Choroid plexus epithelial cell (primary cell): ENCODE measurements at regions not wholly inside any gene's neighbourhood (a gene's known extent, or its start where the extent isn't known, plus 50 kb on each side); places are given as distances from the start of the nearest gene placed in this dataset.

ENCODE experiments used
- DNase-seq: peaks from one replicate; pipeline ENCODE4 v3.0.0-alpha.2; 2010; ENCODE audit warnings: low read depth
- H3K4me3 ChIP-seq: 2 replicates; pipeline ENCODE4 v1.5.1; 2011; ENCODE audit warnings: low read depth, mild to moderate bottlenecking, control low read depth, low read length, moderate library complexity
- TF ChIP-seq, protein P1 (sequence below): conservative IDR thresholded peaks from 2 replicates; pipeline ENCODE4 v1.5.1; 2011; ENCODE audit warnings: low read depth, mild to moderate bottlenecking, control low read depth, inconsistent platforms, low read length, moderate library complexity

DNA sequence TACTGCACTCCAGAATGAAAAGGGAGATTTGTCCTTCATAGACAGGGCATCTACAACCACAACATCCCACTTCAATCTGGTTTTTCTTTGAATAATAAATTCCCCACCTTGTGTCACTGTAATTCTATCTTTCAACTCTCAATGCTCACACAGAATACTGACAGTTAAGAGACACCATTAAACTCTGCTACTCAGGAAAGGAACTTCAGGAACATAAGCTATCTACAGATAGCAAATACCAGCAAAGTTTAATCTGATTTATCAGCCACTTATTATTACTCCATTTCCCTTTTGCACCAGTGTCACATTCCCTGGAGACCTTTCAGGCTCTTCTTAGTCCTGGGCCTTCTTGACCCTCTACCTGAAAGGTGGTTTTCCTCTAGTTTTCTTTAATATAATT, 152.0 kb upstream of the LPP start:
- TF ChIP-seq, protein P1, sequence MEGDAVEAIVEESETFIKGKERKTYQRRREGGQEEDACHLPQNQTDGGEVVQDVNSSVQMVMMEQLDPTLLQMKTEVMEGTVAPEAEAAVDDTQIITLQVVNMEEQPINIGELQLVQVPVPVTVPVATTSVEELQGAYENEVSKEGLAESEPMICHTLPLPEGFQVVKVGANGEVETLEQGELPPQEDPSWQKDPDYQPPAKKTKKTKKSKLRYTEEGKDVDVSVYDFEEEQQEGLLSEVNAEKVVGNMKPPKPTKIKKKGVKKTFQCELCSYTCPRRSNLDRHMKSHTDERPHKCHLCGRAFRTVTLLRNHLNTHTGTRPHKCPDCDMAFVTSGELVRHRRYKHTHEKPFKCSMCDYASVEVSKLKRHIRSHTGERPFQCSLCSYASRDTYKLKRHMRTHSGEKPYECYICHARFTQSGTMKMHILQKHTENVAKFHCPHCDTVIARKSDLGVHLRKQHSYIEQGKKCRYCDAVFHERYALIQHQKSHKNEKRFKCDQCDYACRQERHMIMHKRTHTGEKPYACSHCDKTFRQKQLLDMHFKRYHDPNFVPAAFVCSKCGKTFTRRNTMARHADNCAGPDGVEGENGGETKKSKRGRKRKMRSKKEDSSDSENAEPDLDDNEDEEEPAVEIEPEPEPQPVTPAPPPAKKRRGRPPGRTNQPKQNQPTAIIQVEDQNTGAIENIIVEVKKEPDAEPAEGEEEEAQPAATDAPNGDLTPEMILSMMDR, result no peak
- no peak overlapping the region for H3K4me3 ChIP-seq
- no peak for DNase-seq

DNA sequence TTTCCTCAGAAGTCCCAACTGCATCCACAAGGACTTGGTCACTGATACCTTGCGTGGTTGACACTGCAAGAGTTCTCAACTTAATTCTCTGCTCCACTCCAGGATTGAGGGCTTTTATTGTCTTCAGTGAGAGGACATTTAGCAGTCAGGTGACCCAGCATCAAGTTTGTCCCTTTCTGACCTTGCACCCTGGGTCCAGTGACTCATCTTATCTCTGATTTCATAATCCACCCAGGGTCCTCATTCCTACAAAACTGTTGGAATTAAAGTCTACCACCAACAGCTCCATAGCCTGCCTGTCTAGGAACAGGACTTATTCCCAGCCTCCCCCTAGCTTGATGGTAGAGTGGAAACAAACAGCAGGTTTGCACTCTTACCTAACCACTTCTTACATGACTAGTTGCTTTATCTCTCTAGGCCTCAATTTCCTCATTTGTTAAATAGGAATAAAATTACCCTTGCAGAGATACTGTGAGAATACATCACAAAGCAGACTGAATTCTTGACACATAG, 151.3 kb upstream of the LPP start:
- TF ChIP-seq, protein P1, result no peak
- H3K4me3 ChIP-seq, result no peak overlapping the region
- no peak for DNase-seq

DNA sequence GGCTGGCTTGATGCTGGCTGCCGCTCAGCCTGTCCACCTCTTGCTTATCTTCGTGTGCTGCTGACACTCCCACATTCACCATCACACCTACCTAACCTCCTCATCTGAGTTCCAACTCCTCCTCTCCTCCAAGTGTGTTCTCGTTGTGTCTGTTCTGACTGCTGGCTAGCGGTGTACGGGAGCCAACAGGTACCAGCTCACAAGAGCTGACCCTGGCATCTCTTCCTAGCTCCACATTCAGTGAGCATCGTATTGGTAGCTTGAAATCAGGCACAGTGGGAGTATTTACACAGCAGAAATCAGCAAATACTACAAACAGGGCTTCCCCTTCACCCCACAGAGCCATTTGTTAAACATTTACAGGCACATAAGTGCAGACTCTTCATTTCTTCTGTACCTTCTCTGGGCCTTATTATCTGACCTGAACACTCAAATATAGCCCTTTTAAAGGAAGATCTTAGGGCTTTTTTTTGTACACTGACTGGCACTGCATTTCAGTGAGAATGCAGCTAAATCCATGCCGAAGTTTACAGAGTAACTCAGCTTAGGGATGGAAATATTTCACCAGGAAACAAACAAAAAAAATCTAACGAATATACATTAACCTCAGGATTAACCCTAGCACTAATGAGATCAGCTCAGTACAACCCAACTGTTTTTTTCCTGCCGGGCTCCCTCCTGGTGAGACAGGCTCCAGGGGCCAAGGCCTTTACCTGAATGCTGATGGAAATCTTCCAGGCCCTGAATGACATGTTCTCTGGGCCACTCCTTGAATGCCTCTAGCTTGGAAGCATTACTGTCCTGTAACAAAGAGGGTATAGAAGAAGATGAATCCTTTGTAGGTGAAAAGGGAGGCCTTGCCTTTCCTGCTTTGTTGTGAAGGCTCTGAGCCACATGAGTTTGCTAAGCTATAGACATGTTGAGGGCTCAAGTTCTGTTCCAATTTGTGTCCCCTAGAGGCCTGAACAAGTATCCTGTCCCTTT, 150.5 kb upstream of the LPP start:
- no peak for DNase-seq
- TF ChIP-seq, protein P1, result no peak
- H3K4me3 ChIP-seq, result no peak overlapping the region

DNA sequence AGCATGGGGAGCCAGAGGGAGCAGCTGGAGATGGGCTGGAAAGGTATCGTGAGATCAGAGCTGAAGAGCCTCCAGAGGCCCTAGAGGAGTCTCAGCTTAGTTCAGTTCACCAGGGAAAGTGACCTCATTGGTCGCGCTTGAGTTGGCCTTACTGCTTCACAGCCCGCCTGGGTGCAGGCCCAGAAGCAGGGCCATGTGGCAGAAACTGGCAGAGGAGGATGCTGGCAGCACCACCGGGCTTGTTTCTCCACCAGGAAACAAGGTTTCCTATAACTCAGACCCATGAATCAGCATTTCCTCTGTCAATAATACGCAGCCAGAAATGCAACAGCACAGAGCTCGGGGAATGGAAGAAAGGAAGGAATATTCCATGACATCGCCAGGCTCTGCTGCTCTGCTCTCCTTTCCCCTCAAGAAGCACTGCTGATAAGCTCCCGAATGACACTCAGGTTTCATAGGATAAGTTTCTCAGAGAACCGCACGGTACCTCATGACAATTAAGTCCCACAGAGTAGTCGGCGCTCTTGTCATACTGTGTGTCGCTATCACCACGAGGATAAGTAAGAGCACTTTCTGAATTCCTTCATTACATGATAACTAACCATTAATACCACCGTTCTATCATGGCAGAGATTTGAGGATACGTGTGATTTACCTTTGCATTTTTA, 147.1 kb upstream of the LPP start:
- no peak for DNase-seq
- no peak overlapping the region for H3K4me3 ChIP-seq
- TF ChIP-seq, protein P1, result no peak

DNA sequence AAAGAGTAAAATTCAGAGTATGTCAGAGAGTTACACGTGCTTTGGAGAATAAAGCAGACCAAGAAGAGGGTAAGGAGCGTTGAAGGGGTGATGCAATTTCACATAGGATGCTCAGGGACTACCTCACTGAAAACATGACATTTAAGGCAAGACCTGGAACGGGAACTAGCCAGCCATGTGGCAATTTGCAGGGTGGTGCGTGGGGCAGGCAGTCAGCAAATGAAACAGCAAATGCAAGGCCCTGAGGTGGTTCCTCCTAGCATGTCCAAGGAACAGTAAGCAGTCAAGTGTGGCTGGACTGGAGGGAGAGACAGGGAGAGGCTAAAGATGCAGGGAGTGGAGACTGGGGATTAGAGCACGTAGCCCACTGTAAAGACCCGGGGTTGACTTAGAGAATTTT, 146.1 kb upstream of the LPP start:
- no peak overlapping the region for H3K4me3 ChIP-seq
- no peak for DNase-seq
- TF ChIP-seq, protein P1, result no peak

DNA sequence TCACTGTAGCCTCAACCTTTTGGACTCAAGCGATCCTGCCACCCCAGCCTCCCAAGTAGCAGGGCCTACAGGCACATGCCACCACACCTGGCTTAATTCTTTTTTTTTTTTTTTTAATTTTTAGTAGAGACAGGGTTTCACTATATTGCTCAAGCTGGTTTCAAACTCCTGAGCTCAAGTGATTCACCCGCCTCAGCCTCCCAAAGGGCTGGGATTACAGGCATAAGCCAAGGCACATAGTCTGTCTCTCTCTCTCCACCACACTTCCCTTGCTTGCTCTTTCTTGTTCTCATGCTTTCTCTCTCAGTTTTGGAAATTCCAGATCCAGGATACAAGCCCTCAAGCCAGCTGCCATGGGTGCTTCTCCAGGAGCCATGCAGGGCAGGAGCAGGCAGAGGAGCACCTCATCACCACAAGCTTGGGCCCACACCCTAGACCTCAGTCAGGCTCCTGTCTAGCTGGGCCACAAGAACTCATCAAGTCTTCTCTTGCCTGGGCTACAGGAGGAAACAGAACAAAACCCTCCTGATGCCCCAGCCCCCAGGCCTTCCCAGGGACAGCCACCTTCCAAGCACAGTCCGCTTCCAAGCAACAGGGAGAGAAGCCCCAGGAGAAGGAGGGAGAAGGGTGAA, 145.3 kb upstream of the LPP start:
- H3K4me3 ChIP-seq, result no peak overlapping the region
- no peak for DNase-seq
- TF ChIP-seq, protein P1, result no peak
